GM12878 (cell line): ENCODE measurements at regions not wholly inside any gene's neighbourhood (a gene's known extent, or its start where the extent isn't known, plus 50 kb on each side); places are given as distances from the start of the nearest gene placed in this dataset.
"Not testable (repeated sequence)": the region's sequence is repeated elsewhere in the genome, so short reads cannot be mapped to it uniquely, and the experiment has no call there.

Experiments
- ATAC-seq: fragments of 200-7000 bp; cut with Tn5 transposase; 3 replicates; pipeline ENCODE4 v1.9.1; 2020; ENCODE audit warnings: mild to moderate bottlenecking, moderate library complexity
- BruUV-seq: library from RNA; stranded (reverse); fragments of 400-500 nt; replicated peaks from 2 replicates; lab custom pipeline; 2021; lab: Mats Ljungman, UMichigan
- CTCF ChIA-PET: fragments of 300-600 bp; sonication (Branson Sonifier 250); formaldehyde crosslinking; extraction: SDS; loops from one replicate; lab custom pipeline; 2021; ENCODE audit warnings: inconsistent platforms; lab: Yijun Ruan, JAX
- POLR2A ChIA-PET: fragments of 350-600 bp; formaldehyde crosslinking; extraction: SDS; loops from one replicate; lab custom pipeline; 2021; ENCODE audit warnings: inconsistent platforms; lab: Charles Lee
- RAD21 ChIA-PET: fragments of 300-600 bp; sonication (Branson Sonifier 250); formaldehyde crosslinking; loops from one replicate; lab custom pipeline; 2023; ENCODE audit warnings: antibody characterized with exemption; ENCODE audit not compliant: unreplicated experiment; lab: Charles Lee
- SMC1A ChIA-PET: fragments of 300-600 bp; sonication (Branson Sonifier 250); formaldehyde crosslinking; loops from one replicate; lab custom pipeline; 2023; ENCODE audit not compliant: unreplicated experiment, uncharacterized antibody; lab: Charles Lee
- DNase-seq: peaks from one replicate; pipeline ENCODE4 v3.0.0-alpha.2; 2011; ENCODE audit warnings: low read depth, low spot score
- FAIRE-seq: peaks from 3 replicates; lab custom pipeline; 2011; peaks lifted over from hg19 to GRCh38; lab: Jason Lieb, UNC
- H2AFZ ChIP-seq: 2 replicates; pipeline ENCODE4 v1.6.0; 2011; ENCODE audit warnings: low read depth, low read length, control low read depth; ENCODE audit not compliant: control insufficient read depth
- H3K27ac ChIP-seq: 2 replicates; pipeline ENCODE4 v1.5.1; 2011; ENCODE audit warnings: control low read depth; ENCODE audit not compliant: control insufficient read depth, insufficient read depth
- H3K27me3 ChIP-seq, 2 experiments: replicated peaks in 1 of 2; 2 replicates each; pipeline versions ENCODE4 v1.6.0 to v1.6.1; 2011; ENCODE audit warnings: low read length in 1 of 2; ENCODE audit not compliant: control insufficient read depth in 2 of 2, insufficient read depth in 2 of 2
- H3K36me3 ChIP-seq, 2 experiments: 2 replicates each; pipeline ENCODE4 v1.5.1; 2011; ENCODE audit warnings: low read length in 1 of 2; ENCODE audit not compliant: control insufficient read depth in 2 of 2, insufficient read depth in 2 of 2
- H3K4me1 ChIP-seq: 2 replicates; pipeline ENCODE4 v1.6.1; 2011; ENCODE audit warnings: mild to moderate bottlenecking, low read length, moderate library complexity, mixed read lengths; ENCODE audit not compliant: control insufficient read depth, insufficient read depth
- H3K4me2 ChIP-seq: 2 replicates; pipeline ENCODE4 v1.6.0; 2011; ENCODE audit warnings: control low read depth; ENCODE audit not compliant: control insufficient read depth, insufficient read depth
- H3K4me3 ChIP-seq: fragments of 200-600 bp; sonication (generic); 2 replicates; pipeline ENCODE4 v1.5.1; 2016
- H3K79me2 ChIP-seq: 2 replicates; pipeline ENCODE4 v1.6.0; 2011; ENCODE audit warnings: low read length; ENCODE audit not compliant: control insufficient read depth, insufficient read depth
- H3K9ac ChIP-seq: 2 replicates; pipeline ENCODE4 v1.8.0; 2011; ENCODE audit warnings: low read length, control low read depth, mixed read lengths; ENCODE audit not compliant: control insufficient read depth, insufficient read depth
- H3K9me3 ChIP-seq: replicated peaks from 3 replicates; pipeline ENCODE4 v1.5.1; 2011; ENCODE audit warnings: mild to moderate bottlenecking, low read length; ENCODE audit not compliant: control insufficient read depth, insufficient read depth
- H4K20me1 ChIP-seq: 2 replicates; pipeline ENCODE4 v1.6.0; 2011; ENCODE audit not compliant: control insufficient read depth, insufficient read depth
- ATF2 ChIP-seq: IDR thresholded peaks from 2 replicates; pipeline ENCODE4 v1.6.1; 2012; ENCODE audit warnings: low read length, inconsistent platforms
- ATF3 ChIP-seq: IDR thresholded peaks from 2 replicates; pipeline ENCODE4 v1.6.1; 2011; ENCODE audit warnings: low read depth, mild to moderate bottlenecking, low read length, moderate library complexity, borderline replicate concordance; ENCODE audit errors: extremely low read depth
- ESRRA ChIP-seq: IDR thresholded peaks from 2 replicates; pipeline ENCODE4 v1.6.1; 2012; ENCODE audit warnings: mild to moderate bottlenecking, low read length, improper control_type of control experiment
- EZH2 ChIP-seq: IDR thresholded peaks from 2 replicates; pipeline ENCODE4 v1.6.1; 2012; ENCODE audit warnings: low read depth, mild to moderate bottlenecking, control low read depth, inconsistent platforms, low read length, borderline replicate concordance; ENCODE audit not compliant: control insufficient read depth
- GATAD2B ChIP-seq: fragments of 450-650 bp; conservative IDR thresholded peaks from 2 replicates; pipeline ENCODE4 v1.6.1; 2017; ENCODE audit warnings: low read depth, mild to moderate bottlenecking, moderate library complexity
- HSF1 ChIP-seq: fragments of 150-350 bp; IDR thresholded peaks from 2 replicates; pipeline ENCODE4 v1.6.1; 2014; ENCODE audit warnings: mild to moderate bottlenecking, low read depth, low read length
- KAT2A ChIP-seq: conservative IDR thresholded peaks from 2 replicates; pipeline ENCODE4 v1.6.1; 2011; ENCODE audit warnings: low read depth, low read length; ENCODE audit not compliant: control insufficient read depth
- SIX5 ChIP-seq: IDR thresholded peaks from 2 replicates; pipeline ENCODE4 v1.6.1; 2011; ENCODE audit warnings: mild to moderate bottlenecking, low read depth, low read length, moderate library complexity; ENCODE audit not compliant: severe bottlenecking
- ZBTB33 ChIP-seq: fragments of 450-650 bp; IDR thresholded peaks from 2 replicates; pipeline ENCODE4 v1.6.1; 2017; ENCODE audit warnings: mild to moderate bottlenecking
- WGBS: methylation state at CpG from one replicate; pipeline ENCODE4 v1.1.6; 2016; ENCODE audit warnings: low lambda C conversion rate; ENCODE audit not compliant: insufficient replicate concordance, insufficient coverage; ENCODE audit errors: missing lambda C conversion rate; 5-methylcytosine and 5-hydroxymethylcytosine counted together
- in situ Hi-C: fragments of 300-500 bp; cut with MboI; formaldehyde crosslinking; loops from 9 replicates; pipeline ENCODE4 v1.14.3; 2018; ENCODE audit warnings: mixed read lengths
- intact Hi-C: fragments of 100-400 bp; cut with micrococcal nuclease; formaldehyde crosslinking; loops from one replicate; pipeline ENCODE4 v1.14.2; 2022; ENCODE audit not compliant: unreplicated experiment

- no peak for TF ChIP-seq ZBTB33
- no peak for TF ChIP-seq ESRRA
- no peak for TF ChIP-seq ATF3
- TF ChIP-seq SIX5 = no peak
- no peak for TF ChIP-seq HSF1
- TF ChIP-seq ATF2 = no peak
- no peak for TF ChIP-seq KAT2A
- TF ChIP-seq EZH2 = no peak
- no peak for TF ChIP-seq GATAD2B
Measured at GRCh38 chr1:189323091-189323490, 1154.6 kb downstream of the BRINP3 start (continued).

GRCh38 chr1:189331071-189331470 lies 1146.6 kb downstream of the BRINP3 start:
- H3K36me3 ChIP-seq, H3K27me3 ChIP-seq, H4K20me1 ChIP-seq, SMC1A ChIA-PET, H3K27ac ChIP-seq, H3K4me2 ChIP-seq, RAD21 ChIA-PET, FAIRE-seq, POLR2A ChIA-PET, H3K9ac ChIP-seq, H3K4me3 ChIP-seq, CTCF ChIA-PET, DNase-seq, intact Hi-C loops, in situ Hi-C loops, H3K4me1 ChIP-seq, H3K79me2 ChIP-seq, H3K9me3 ChIP-seq, BruUV-seq, H2AFZ ChIP-seq, ATAC-seq: not testable (repeated sequence)
- 47% methylated on average over 13 of the region's 13 CpGs for WGBS
